Neural cell (in vitro differentiated cells): ENCODE measurements at regions not wholly inside any gene's neighbourhood (a gene's known extent, or its start where the extent isn't known, plus 50 kb on each side); places are given as distances from the start of the nearest gene placed in this dataset.

Source experiments
- H2AFZ ChIP-seq: fragments of 200-600, 300-800 bp; sonication (generic), shearing (Covaris generic); 2 replicates; pipeline ENCODE4 v1.6.0; 2014; ENCODE audit warnings: low read depth, mild to moderate bottlenecking, antibody characterized with exemption, low read length, moderate library complexity
- H3F3A ChIP-seq: fragments of 200-600 bp; shearing (Covaris generic); 2 replicates; pipeline ENCODE4 v1.6.1; 2016; ENCODE audit warnings: mild to moderate bottlenecking, moderate library complexity, mixed read lengths, antibody characterized with exemption, low read length; ENCODE audit not compliant: insufficient read depth, poor library complexity, severe bottlenecking
- H3K27ac ChIP-seq: fragments of 200-600, 300-800 bp; sonication (generic), shearing (Covaris generic); 2 replicates; pipeline ENCODE4 v1.5.1; 2014; ENCODE audit warnings: mild to moderate bottlenecking, low read length, moderate library complexity
- H3K27me3 ChIP-seq: fragments of 300-800, 200-600 bp; sonication (generic), shearing (Covaris generic); 2 replicates; pipeline ENCODE4 v1.6.0; 2014; ENCODE audit warnings: mild to moderate bottlenecking, low read depth, low read length, moderate library complexity; ENCODE audit not compliant: insufficient read depth
- H3K36me3 ChIP-seq: fragments of 300-800, 200-600 bp; sonication (generic), shearing (Covaris generic); 2 replicates; pipeline ENCODE4 v1.5.1; 2014; ENCODE audit warnings: mild to moderate bottlenecking, antibody characterized with exemption, low read length, moderate library complexity; ENCODE audit not compliant: insufficient read depth
- H3K4me2 ChIP-seq: fragments of 300-800, 200-600 bp; sonication (generic), shearing (Covaris generic); 2 replicates; pipeline ENCODE4 v1.6.0; 2014; ENCODE audit warnings: mild to moderate bottlenecking, low read length
- H3K4me3 ChIP-seq: fragments of 300-800, 200-600 bp; sonication (generic), shearing (Covaris generic); 2 replicates; pipeline ENCODE4 v1.5.1; 2014; ENCODE audit warnings: mild to moderate bottlenecking, low read length, moderate library complexity
- H3K79me2 ChIP-seq: fragments of 200-600 bp; shearing (Covaris generic); replicated peaks from 2 replicates; pipeline ENCODE4 v1.6.0; 2014; ENCODE audit warnings: mild to moderate bottlenecking, low read length, moderate library complexity; ENCODE audit not compliant: insufficient read depth
- H3K9ac ChIP-seq: fragments of 300-800, 200-600 bp; sonication (generic), shearing (Covaris generic); 2 replicates; pipeline ENCODE4 v1.6.1; 2016; ENCODE audit warnings: mild to moderate bottlenecking, low read length, mixed read lengths
- H3K9me2 ChIP-seq: fragments of 200-600 bp; shearing (Covaris generic); 2 replicates; pipeline ENCODE4 v1.6.1; 2016; ENCODE audit warnings: mild to moderate bottlenecking, low read length, mixed read lengths; ENCODE audit not compliant: insufficient read depth
- H3K9me3 ChIP-seq: fragments of 200-600, 300-800 bp; sonication (generic), shearing (Covaris generic); 2 replicates; pipeline ENCODE4 v1.6.1; 2016; ENCODE audit warnings: mild to moderate bottlenecking, mixed run types, low read length, moderate library complexity, mixed read lengths
- H4K20me1 ChIP-seq: fragments of 200-600 bp; shearing (Covaris generic); 2 replicates; pipeline ENCODE4 v1.6.1; 2016; ENCODE audit warnings: mild to moderate bottlenecking, mixed run types; ENCODE audit not compliant: insufficient read depth
- CTCF ChIP-seq: fragments of 450-650 bp; IDR thresholded peaks from 2 replicates; pipeline ENCODE4 v1.5.1; 2014; ENCODE audit warnings: antibody characterized with exemption, mild to moderate bottlenecking, moderate library complexity; ENCODE audit not compliant: poor library complexity, severe bottlenecking
- EP300 ChIP-seq: fragments of 450-650 bp; conservative IDR thresholded peaks from 2 replicates; pipeline ENCODE4 v1.6.1; 2014; ENCODE audit warnings: antibody characterized with exemption, mild to moderate bottlenecking, moderate library complexity; ENCODE audit not compliant: poor library complexity, severe bottlenecking
- EZH2 ChIP-seq: fragments of 200-600, 300-800 bp; shearing (Covaris generic), sonication (generic); IDR thresholded peaks from 2 replicates; pipeline ENCODE4 v1.6.1; 2014; ENCODE audit warnings: antibody characterized with exemption, low read length, borderline replicate concordance, mild to moderate bottlenecking; ENCODE audit not compliant: insufficient read depth, poor library complexity, severe bottlenecking
- MXI1 ChIP-seq: fragments of 450-650 bp; conservative IDR thresholded peaks from 2 replicates; pipeline ENCODE4 v1.6.1; 2014; ENCODE audit warnings: antibody characterized with exemption, mild to moderate bottlenecking; ENCODE audit not compliant: poor library complexity, severe bottlenecking
- POLR2AphosphoS5 ChIP-seq: IDR thresholded peaks from 2 replicates; pipeline ENCODE4 v1.6.1; 2012
- RAD21 ChIP-seq: fragments of 450-650 bp; conservative IDR thresholded peaks from 2 replicates; pipeline ENCODE4 v1.6.1; 2014; ENCODE audit warnings: antibody characterized with exemption, mild to moderate bottlenecking, moderate library complexity
- REST ChIP-seq: IDR thresholded peaks from 2 replicates; pipeline ENCODE4 v1.6.1; 2012; ENCODE audit warnings: borderline replicate concordance
- SMC3 ChIP-seq: fragments of 450-650 bp; conservative IDR thresholded peaks from 2 replicates; pipeline ENCODE4 v1.6.1; 2014; ENCODE audit warnings: antibody characterized with exemption, mild to moderate bottlenecking, moderate library complexity; ENCODE audit not compliant: poor library complexity
- TAF1 ChIP-seq: IDR thresholded peaks from 2 replicates; pipeline ENCODE4 v1.6.1; 2012; ENCODE audit warnings: low read depth

DNA sequence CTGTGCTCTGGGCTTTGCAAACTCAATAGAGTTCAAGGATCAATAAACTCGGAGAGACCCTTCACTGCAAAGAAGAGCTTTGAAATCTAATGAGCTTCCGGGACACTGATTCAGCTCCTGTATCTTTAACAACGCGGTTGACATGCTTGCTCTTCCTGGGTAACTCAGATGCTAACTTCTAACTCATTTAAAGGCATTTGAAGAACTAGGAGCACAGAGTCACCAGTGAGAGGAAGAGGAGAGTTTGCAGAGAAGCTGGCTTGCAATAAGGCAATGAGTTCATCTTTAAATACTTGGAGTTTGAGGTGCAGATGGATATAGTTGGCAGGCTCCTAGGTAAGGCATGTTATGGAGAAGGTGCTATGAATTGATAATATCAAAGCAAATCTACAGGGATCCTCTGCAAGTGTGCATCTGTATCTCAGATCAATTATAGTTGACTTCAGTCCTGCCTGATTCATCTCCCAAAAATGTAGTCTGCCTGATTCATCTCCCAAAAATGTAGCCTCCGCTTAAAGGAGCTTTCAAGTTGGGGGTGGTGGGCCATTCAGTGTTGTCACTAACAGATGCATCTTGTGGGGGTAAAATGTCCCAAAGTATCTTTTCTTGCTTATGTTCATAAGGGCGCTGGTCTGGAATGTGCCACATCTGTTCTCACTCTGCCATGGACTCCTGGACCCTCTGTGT lies 182.5 kb upstream of the PRSS58 start:
- Histone ChIP-seq H3K9me2 (no peaks in the 10 kb centered on the region), H2AFZ (no peak overlapping the region), H3K36me3 (no peaks in the 10 kb centered on the region), H3K9me3 (no peaks in the 10 kb centered on the region), H3K79me2 (no peaks in the 10 kb centered on the region), H3F3A (no peaks in the 10 kb centered on the region), H3K9ac (no peak overlapping the region), H3K4me3 (no peak overlapping the region), H3K4me2 (no peak overlapping the region), H3K27me3 (no peaks in the 10 kb centered on the region), H3K27ac (no peak overlapping the region), H4K20me1 (no peaks in the 10 kb centered on the region)
- no peak for TF ChIP-seq EZH2
- no peak for TF ChIP-seq CTCF
- TF ChIP-seq RAD21: no peak
- no peak for TF ChIP-seq POLR2AphosphoS5
- TF ChIP-seq REST: no peak
- no peak for TF ChIP-seq SMC3
- TF ChIP-seq MXI1: no peak
- TF ChIP-seq TAF1: no peak
- TF ChIP-seq EP300: no peak

GRCh38 chr7:142439739-142440138 lies 181.9 kb upstream of the PRSS58 start:
- Histone ChIP-seq H3K9me3 (no peaks in the 10 kb centered on the region), H3K36me3 (no peaks in the 10 kb centered on the region), H3F3A (no peaks in the 10 kb centered on the region), H4K20me1 (no peaks in the 10 kb centered on the region), H3K9me2 (no peaks in the 10 kb centered on the region), H2AFZ (no peak overlapping the region), H3K27me3 (no peaks in the 10 kb centered on the region), H3K79me2 (no peaks in the 10 kb centered on the region), H3K9ac (no peak overlapping the region), H3K4me2 (no peak overlapping the region), H3K4me3 (no peak overlapping the region), H3K27ac (no peak overlapping the region)
- no peak for TF ChIP-seq SMC3
- no peak for TF ChIP-seq CTCF
- TF ChIP-seq MXI1: no peak
- TF ChIP-seq TAF1: no peak
- TF ChIP-seq REST: no peak
- no peak for TF ChIP-seq EZH2
- no peak for TF ChIP-seq EP300
- no peak for TF ChIP-seq POLR2AphosphoS5
- no peak for TF ChIP-seq RAD21
